GM10266 (cell line): ENCODE measurements at regions not wholly inside any gene's neighbourhood (a gene's known extent, or its start where the extent isn't known, plus 50 kb on each side); places are given as distances from the start of the nearest gene placed in this dataset.
A peak's percentile ranks its signal among the peaks of the same experiment; 100 is the strongest.

Experiments
- DNase-seq: peaks from one replicate; pipeline ENCODE4 v3.0.0; 2012; ENCODE audit errors: extremely low spot score
- TF ChIP-seq, protein P1 (sequence below): IDR thresholded peaks from 2 replicates; pipeline ENCODE4 v1.5.1; 2012; ENCODE audit warnings: mild to moderate bottlenecking, low read depth; ENCODE audit not compliant: control insufficient read depth, insufficient read depth; ENCODE audit errors: missing control alignments

DNA sequence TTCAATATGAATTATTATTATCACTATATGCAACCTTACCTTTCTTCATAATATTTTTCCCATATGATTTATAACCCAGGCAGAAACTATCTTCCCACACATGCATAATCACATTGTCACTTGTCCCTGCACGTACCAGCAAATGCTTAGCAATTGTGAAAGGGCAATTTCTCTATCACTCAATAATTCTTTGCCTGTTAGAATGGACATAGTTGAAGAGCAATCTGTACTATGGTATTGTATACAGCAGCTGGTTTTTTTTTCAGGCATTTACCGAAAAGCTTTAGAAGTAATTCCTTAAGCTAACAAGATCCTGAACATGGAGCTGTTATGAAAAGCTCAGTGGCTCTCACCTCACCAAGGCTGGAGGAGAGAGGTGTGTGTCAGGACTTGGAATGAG is 999.5 kb downstream of the TUSC7 start:
- DNase-seq, result no peak
- TF ChIP-seq, protein P1, sequence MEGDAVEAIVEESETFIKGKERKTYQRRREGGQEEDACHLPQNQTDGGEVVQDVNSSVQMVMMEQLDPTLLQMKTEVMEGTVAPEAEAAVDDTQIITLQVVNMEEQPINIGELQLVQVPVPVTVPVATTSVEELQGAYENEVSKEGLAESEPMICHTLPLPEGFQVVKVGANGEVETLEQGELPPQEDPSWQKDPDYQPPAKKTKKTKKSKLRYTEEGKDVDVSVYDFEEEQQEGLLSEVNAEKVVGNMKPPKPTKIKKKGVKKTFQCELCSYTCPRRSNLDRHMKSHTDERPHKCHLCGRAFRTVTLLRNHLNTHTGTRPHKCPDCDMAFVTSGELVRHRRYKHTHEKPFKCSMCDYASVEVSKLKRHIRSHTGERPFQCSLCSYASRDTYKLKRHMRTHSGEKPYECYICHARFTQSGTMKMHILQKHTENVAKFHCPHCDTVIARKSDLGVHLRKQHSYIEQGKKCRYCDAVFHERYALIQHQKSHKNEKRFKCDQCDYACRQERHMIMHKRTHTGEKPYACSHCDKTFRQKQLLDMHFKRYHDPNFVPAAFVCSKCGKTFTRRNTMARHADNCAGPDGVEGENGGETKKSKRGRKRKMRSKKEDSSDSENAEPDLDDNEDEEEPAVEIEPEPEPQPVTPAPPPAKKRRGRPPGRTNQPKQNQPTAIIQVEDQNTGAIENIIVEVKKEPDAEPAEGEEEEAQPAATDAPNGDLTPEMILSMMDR, result no peak

DNA sequence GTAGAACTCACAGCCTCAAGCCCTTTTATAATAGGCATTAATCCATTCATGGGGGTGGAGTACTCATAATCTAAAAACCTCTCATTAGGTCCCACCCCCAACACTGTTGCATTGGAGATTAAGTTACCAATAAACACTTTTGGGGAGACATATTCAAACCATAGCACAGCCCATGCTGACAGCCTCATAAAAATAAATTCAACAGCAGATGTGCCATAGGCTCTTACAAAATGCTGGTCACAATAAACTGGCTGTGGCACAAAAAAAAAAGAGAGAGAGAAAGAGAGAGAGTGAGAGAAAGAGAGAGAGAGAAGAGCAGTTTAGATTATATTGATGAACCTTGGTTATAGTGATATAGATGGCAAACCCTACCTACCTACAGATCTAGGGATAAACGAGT is 1000.9 kb downstream of the TUSC7 start:
- DNase-seq, result no peak
- TF ChIP-seq, protein P1, result no peak

DNA sequence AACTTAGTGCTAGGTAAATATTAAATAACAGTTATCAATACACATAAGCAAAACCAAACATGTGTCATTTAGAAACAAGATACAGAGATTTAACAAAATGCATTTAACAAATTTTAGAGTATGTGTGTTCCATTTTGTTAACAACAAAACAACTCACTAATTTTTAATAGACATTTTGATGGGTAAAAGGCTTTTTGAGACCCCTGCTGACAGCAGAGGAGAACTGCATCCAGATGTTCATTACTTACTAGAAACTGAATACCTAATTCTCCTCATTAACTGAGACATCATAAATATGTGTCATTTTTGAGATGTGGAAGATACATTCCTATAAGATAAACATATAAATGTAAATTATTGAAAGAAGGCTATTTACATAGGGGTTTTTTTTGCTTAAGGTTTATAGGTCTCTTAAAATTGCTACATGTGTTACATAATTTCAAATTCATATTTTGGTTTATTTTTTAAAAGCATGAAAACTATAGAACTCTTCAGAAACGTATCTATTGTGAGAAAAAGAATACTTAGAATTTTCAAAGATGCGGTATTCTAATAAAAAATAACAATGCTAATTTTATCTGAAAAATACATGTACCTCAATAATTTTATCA is 1009.8 kb downstream of the TUSC7 start:
- TF ChIP-seq, protein P1, result peak; percentile 45
- DNase-seq, result peak; percentile 4

DNA sequence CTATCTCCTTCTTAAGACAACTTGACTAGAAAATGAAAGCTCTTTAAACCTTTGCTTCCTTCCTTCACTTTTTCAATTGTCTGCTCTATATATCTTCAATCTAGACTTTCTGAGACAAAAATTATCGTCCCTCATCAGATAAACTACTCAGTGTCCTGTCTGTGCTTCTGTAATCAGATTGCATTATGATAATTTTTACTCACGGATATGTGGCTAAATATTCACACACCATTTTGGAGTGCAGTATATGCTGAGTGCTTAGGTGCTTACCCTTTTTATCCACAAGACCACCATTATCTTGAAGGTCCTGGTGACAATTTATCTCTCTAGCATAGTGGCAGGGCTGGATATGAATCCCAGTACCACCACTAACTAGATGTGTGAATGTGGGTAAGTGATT is 1012.3 kb downstream of the TUSC7 start:
- TF ChIP-seq, protein P1, result no peak
- DNase-seq, result no peak

DNA sequence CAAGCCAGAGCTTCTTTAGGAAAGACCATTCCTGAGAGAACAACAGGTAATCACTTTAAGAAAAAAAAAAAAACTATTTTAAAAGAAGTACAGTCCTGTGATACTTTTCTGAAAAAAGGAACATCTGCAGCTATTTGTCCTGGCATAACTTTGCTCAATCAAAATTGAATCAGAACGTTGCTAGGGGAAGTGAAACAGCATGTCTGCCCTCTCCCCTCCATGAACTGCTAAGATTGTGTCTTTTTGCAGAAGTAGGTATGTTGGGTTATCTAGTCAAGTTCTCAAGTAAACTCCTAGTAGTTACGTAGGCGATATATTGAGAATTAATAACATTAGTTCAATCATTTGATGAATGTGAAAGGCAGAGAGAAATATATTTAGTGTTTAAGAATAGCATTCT is 1013.3 kb downstream of the TUSC7 start:
- TF ChIP-seq, protein P1, result no peak
- DNase-seq, result no peak

DNA sequence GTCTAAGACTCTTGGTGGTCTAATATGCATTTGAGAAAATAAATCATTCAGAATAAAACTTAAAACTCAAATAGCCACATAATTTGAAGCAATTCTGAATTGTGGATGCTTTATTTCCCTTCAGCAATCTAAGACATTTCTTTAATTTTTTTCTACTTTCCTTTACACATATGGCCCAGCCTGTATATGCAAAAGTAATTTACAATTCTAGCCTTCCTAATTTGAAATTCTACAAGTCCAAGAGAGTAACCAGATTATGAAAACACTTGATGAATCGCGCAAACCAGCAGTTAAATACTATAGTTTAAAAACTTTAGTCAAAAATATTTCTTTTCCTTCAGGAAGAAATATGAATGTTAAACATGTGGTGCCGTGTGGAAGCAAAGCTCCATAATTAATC is 1014.2 kb downstream of the TUSC7 start:
- TF ChIP-seq, protein P1, result no peak

DNA sequence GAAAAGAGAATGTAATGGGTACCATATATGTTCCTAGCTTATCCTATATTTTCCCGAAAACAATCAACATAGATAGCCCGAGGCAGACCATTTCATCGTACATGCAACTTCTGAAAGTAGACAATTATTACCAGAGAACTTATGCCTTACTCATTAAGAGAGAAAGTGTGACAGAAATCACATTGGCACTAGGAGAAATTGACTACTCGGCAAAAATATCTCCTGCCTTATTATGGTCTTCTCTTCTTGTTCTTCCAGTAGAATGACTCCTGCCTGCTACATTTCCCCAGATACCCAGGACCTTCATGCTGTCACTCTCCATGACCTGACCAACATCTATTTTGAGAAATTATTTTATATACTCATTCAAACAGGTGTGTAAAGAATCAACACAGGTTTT is 1015.7 kb downstream of the TUSC7 start:
- TF ChIP-seq, protein P1, result no peak
- no peak for DNase-seq

More for the DNA sequence above, 1014.2 kb downstream of the TUSC7 start:
- no peak for DNase-seq
